Fibroblast of pulmonary artery (primary cell): ENCODE measurements at regions not wholly inside any gene's neighbourhood (a gene's known extent, or its start where the extent isn't known, plus 50 kb on each side); places are given as distances from the start of the nearest gene placed in this dataset.
"Not testable (repeated sequence)": the region's sequence is repeated elsewhere in the genome, so short reads cannot be mapped to it uniquely, and the experiment has no call there.

ENCODE experiments used
- DNase-seq: peaks from one replicate; pipeline ENCODE4 v3.0.0-alpha.2; 2010; ENCODE audit warnings: low read depth
- H3K4me3 ChIP-seq: replicated peaks from 2 replicates; pipeline ENCODE4 v1.5.1; 2011; ENCODE audit warnings: low read depth, mild to moderate bottlenecking, control low read depth, low read length, moderate library complexity
- CTCF ChIP-seq: IDR thresholded peaks from 2 replicates; pipeline ENCODE4 v1.5.1; 2011; ENCODE audit warnings: mild to moderate bottlenecking, control low read depth, low read length, inconsistent platforms; ENCODE audit errors: missing control alignments

- no peak for TF ChIP-seq CTCF
- DNase-seq, result no peak
- no peak overlapping the region for H3K4me3 ChIP-seq
These were observed 62.3 kb upstream of the HIVEP3 start for GRCh38 chr1:41980827-41981653.

- DNase-seq, result no peak
- H3K4me3 ChIP-seq, result no peak overlapping the region
- no peak for TF ChIP-seq CTCF
These were observed 60.3 kb upstream of the HIVEP3 start for GRCh38 chr1:41978986-41979385.

- no peak for DNase-seq
- TF ChIP-seq CTCF, result no peak
- no peak overlapping the region for H3K4me3 ChIP-seq
These were observed 58.6 kb upstream of the HIVEP3 start for GRCh38 chr1:41977326-41977725.

GRCh38 chr1:41976671-41977070 lies 57.9 kb upstream of the HIVEP3 start:
- no peak for DNase-seq
- no peak for TF ChIP-seq CTCF
- H3K4me3 ChIP-seq, result no peak overlapping the region

- H3K4me3 ChIP-seq, result no peak overlapping the region
- no peak for DNase-seq
- TF ChIP-seq CTCF, result no peak
These were observed 57.3 kb upstream of the HIVEP3 start for GRCh38 chr1:41975850-41976569.

- TF ChIP-seq CTCF, result no peak
- no peak for DNase-seq
- H3K4me3 ChIP-seq, result no peak overlapping the region
These were observed 56.4 kb upstream of the HIVEP3 start for GRCh38 chr1:41975121-41975520.

- DNase-seq, result not testable (repeated sequence)
These were observed 49.8 kb upstream of the HIVEP3 start for GRCh38 chr1:41968557-41968956.

More at GRCh38 chr1:41968557-41968956, 49.8 kb upstream of the HIVEP3 start:
- H3K4me3 ChIP-seq, result not testable (repeated sequence)
